GM18505 (cell line): ENCODE measurements at regions not wholly inside any gene's neighbourhood (a gene's known extent, or its start where the extent isn't known, plus 50 kb on each side); places are given as distances from the start of the nearest gene placed in this dataset.
"Not testable (repeated sequence)": the region's sequence is repeated elsewhere in the genome, so short reads cannot be mapped to it uniquely, and the experiment has no call there.

Experiments used
- ATAC-seq: cut with Tn5 transposase; IDR thresholded peaks from one replicate; pipeline ENCODE4 v1.9.1; 2021; ENCODE audit not compliant: unreplicated experiment
- POLR2A ChIP-seq: IDR thresholded peaks from 4 replicates; pipeline ENCODE4 v1.6.1; 2011; ENCODE audit warnings: borderline replicate concordance; ENCODE audit not compliant: insufficient read depth, insufficient read length; ENCODE audit errors: extremely low read depth

GRCh38 chr12:25311506-25311905 lies 60.8 kb upstream of the KRAS start:
- TF ChIP-seq POLR2A = no peak
- ATAC-seq = no peak

GRCh38 chr12:25310071-25310470 lies 59.3 kb upstream of the KRAS start:
- ATAC-seq = not testable (repeated sequence)

- no peak for TF ChIP-seq POLR2A
- no peak for ATAC-seq
These were observed 58.0 kb upstream of the KRAS start for GRCh38 chr12:25308756-25309155.

DNA sequence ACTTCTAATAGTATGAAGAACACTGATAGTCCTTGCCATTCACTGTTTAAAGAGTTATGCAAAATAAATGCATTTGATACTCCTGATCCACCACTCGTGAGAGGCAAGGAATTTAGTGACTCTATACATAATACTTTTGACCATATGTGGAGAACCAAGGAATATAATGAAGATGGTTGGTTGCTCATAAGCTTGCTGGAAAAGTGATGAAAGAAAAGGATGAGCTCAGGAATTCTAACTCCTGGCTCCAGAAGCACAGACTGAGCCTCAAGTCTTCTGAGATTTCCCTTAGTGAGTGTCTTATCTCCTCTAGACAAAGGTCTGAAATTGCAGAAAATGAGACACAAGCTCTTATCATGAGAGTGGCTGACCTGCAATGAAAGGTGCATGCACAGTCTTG lies 57.1 kb upstream of the KRAS start:
- no peak for TF ChIP-seq POLR2A
- no peak for ATAC-seq

- ATAC-seq = no peak
- TF ChIP-seq POLR2A = no peak
These were observed 51.1 kb upstream of the KRAS start for GRCh38 chr12:25301798-25302197.
